ENCODE measurements at regions not wholly inside any gene's neighbourhood (a gene's known extent, or its start where the extent isn't known, plus 50 kb on each side); places are given as distances from the start of the nearest gene placed in this dataset.

GRCh38 chr22:44582016-44582415 is 84.0 kb upstream of the RTL6 start:
- no peak for TF ChIP-seq CTCF (IDR thresholded peaks at IDR 0.05; ENCODE audit: insufficient read depth, low read depth, low read length)
- no peak for TF ChIP-seq EZH2 (IDR thresholded peaks at IDR 0.05; ENCODE audit: insufficient read depth, low read length)

All from astrocyte (in vitro differentiated cells and primary cell).